ENCODE measurements at regions not wholly inside any gene's neighbourhood (a gene's known extent, or its start where the extent isn't known, plus 50 kb on each side); places are given as distances from the start of the nearest gene placed in this dataset.

DNA sequence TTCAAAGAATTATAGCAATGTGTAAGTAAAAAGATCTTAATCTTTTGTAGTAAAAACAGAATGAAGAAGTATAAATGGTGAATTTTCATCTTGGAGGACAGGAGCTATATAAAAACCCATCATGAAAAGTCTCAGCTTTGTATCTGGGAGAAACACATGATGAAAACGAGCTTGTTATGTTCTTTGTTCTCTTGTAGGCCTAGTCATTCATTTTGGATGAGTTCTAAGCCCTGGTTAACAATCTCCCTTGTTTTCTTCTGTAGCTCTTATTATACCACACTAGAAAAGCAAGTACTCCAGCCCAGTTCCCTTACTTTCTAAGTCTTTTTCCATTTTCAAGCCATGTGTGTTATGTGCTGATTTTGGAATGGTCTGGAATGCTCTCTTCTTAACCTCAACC is 463.5 kb upstream of the RGS6 start:
- Histone ChIP-seq H4K91ac (ENCODE audit: insufficient read length, low read depth, low read length) (no peak overlapping the region), H3K23me2 (ENCODE audit: insufficient read length, low read depth, low read length, poor library complexity, severe bottlenecking) (no peaks in the 10 kb centered on the region), H3K4me1 (ENCODE audit: insufficient read depth, low read length) (no peaks in the 10 kb centered on the region; the same call in 1 of the 2 replicates), H3K9me3 (ENCODE audit: control insufficient read depth, low read depth, low read length) (no peaks in the 10 kb centered on the region), H4K8ac (replicated peaks; ENCODE audit: insufficient read length, low read depth, low read length) (no peak overlapping the region), H3K56ac (ENCODE audit: insufficient read length, low read depth, low read length) (no peak overlapping the region), H2BK120ac (ENCODE audit: low read depth, low read length, poor library complexity, severe bottlenecking) (no peak overlapping the region), H2AFZ (ENCODE audit: low read length) (no peak overlapping the region), H2BK20ac (ENCODE audit: low read depth, low read length, poor library complexity, severe bottlenecking) (no peak overlapping the region), H2BK12ac (ENCODE audit: insufficient read length, low read depth, low read length) (no peak overlapping the region), H3T11ph (ENCODE audit: low read length) (no peak overlapping the region), H2BK15ac (ENCODE audit: low read depth, low read length) (no peak overlapping the region), H3K4me2 (ENCODE audit: insufficient read depth, insufficient read length, low read length) (no peak overlapping the region), H3K18ac (ENCODE audit: insufficient read length, low read depth, low read length) (no peak overlapping the region), H4K20me1 (ENCODE audit: control insufficient read depth, insufficient read depth, insufficient read length) (no peaks in the 10 kb centered on the region), H2BK5ac (ENCODE audit: insufficient read length, low read length) (no peak overlapping the region), H3K23ac (ENCODE audit: insufficient read length, low read depth, low read length) (no peak overlapping the region), H3K79me2 (ENCODE audit: insufficient read depth, low read length) (no peaks in the 10 kb centered on the region; the same call in 1 of the 2 replicates), H3K4ac (ENCODE audit: low read depth, low read length) (no peak overlapping the region), H3K27me3 (ENCODE audit: insufficient read depth, low read length) (no peaks in the 10 kb centered on the region), H2AK5ac (ENCODE audit: insufficient read length, low read length) (no peak overlapping the region), H3K27ac (ENCODE audit: insufficient read length, low read depth, low read length) (no peak overlapping the region), H4K5ac (ENCODE audit: insufficient read length, low read depth, low read length) (no peak overlapping the region), H3K14ac (ENCODE audit: insufficient read depth, low read length) (no peak overlapping the region), H3K9ac (ENCODE audit: extremely low read depth, insufficient read length, low read length) (no peak overlapping the region), H3K79me1 (ENCODE audit: insufficient read depth, low read depth, low read length, poor library complexity, severe bottlenecking) (no peaks in the 10 kb centered on the region)
- no peak overlapping the region for H3K27ac Mint-ChIP-seq
- no peaks in the 10 kb centered on the region for H3K27me3 Mint-ChIP-seq (ENCODE audit: low read depth)
- H3K9me3 Mint-ChIP-seq = peaks cover 0 to 8% of the 10 kb centered on the region in 2 experiments; a peak in 4 of 5 replicates
- TF ChIP-seq, protein P1, sequence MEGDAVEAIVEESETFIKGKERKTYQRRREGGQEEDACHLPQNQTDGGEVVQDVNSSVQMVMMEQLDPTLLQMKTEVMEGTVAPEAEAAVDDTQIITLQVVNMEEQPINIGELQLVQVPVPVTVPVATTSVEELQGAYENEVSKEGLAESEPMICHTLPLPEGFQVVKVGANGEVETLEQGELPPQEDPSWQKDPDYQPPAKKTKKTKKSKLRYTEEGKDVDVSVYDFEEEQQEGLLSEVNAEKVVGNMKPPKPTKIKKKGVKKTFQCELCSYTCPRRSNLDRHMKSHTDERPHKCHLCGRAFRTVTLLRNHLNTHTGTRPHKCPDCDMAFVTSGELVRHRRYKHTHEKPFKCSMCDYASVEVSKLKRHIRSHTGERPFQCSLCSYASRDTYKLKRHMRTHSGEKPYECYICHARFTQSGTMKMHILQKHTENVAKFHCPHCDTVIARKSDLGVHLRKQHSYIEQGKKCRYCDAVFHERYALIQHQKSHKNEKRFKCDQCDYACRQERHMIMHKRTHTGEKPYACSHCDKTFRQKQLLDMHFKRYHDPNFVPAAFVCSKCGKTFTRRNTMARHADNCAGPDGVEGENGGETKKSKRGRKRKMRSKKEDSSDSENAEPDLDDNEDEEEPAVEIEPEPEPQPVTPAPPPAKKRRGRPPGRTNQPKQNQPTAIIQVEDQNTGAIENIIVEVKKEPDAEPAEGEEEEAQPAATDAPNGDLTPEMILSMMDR (conservative IDR thresholded peaks at IDR 0.05) = no peak
- no peak overlapping the region for H3K4me3 Mint-ChIP-seq
- DNase-seq = no peak
- H3K36me3 Mint-ChIP-seq (ENCODE audit: insufficient read depth in 1 of 3, low read depth in 3 of 3) = peaks cover 9 to 17% (median 15%) of the 10 kb centered on the region in 3 experiments
- peaks cover 6 to 12% of the 10 kb centered on the region in 2 experiments for H3K4me1 Mint-ChIP-seq
- WGBS (ENCODE audit: extremely low coverage, insufficient read length, low lambda C conversion rate) = no CpG with 5 or more reads among the region's 1 CpG
